Liver (tissue), 8 donors: ENCODE measurements at regions not wholly inside any gene's neighbourhood (a gene's known extent, or its start where the extent isn't known, plus 50 kb on each side); places are given as distances from the start of the nearest gene placed in this dataset.

Experiments
- DNase-seq: peaks from one replicate; pipeline ENCODE4 v3.0.0-alpha.2; 2017; ENCODE audit warnings: low spot score
- H3K27ac ChIP-seq, 2 donors: one replicate each; pipeline ENCODE4 v1.7.0; 2013; ENCODE audit warnings: inconsistent platforms in 2 of 2, low read length in 2 of 2, control low read depth in 1 of 2, low read depth in 1 of 2, mild to moderate bottlenecking in 1 of 2
- H3K27me3 ChIP-seq, 4 donors: one replicate each; pipeline versions ENCODE4 v1.6.1 to v1.7.0; 2013; ENCODE audit warnings: low read length in 3 of 4, inconsistent platforms in 1 of 4, mild to moderate bottlenecking in 1 of 4, moderate library complexity in 1 of 4; ENCODE audit not compliant: control insufficient read depth in 4 of 4, insufficient read depth in 4 of 4
- H3K36me3 ChIP-seq, 4 donors: one replicate each; pipeline versions ENCODE4 v1.6.1 to v1.7.0; 2013; ENCODE audit warnings: low read length in 3 of 4, mild to moderate bottlenecking in 3 of 4, low read depth in 1 of 4, moderate library complexity in 1 of 4; ENCODE audit not compliant: control insufficient read depth in 4 of 4, insufficient read depth in 3 of 4
- H3K4me1 ChIP-seq, 4 donors: one replicate each; pipeline versions ENCODE4 v1.6.1 to v1.7.0; 2013; ENCODE audit warnings: low read length in 3 of 4, mild to moderate bottlenecking in 3 of 4, moderate library complexity in 1 of 4; ENCODE audit not compliant: control insufficient read depth in 4 of 4, insufficient read depth in 4 of 4
- H3K4me3 ChIP-seq, 3 donors: one replicate each; pipeline versions ENCODE4 v1.6.1 to v1.7.0; 2013; ENCODE audit warnings: low read length in 3 of 3, control low read depth in 1 of 3, low read depth in 1 of 3, mild to moderate bottlenecking in 1 of 3
- H3K9ac ChIP-seq, 2 donors: one replicate each; pipeline ENCODE4 v1.7.0; 2013; ENCODE audit warnings: low read length in 2 of 2, mild to moderate bottlenecking in 2 of 2, moderate library complexity in 2 of 2, control low read depth in 1 of 2, low read depth in 1 of 2
- H3K9me3 ChIP-seq, 4 donors: one replicate each; pipeline versions ENCODE4 v1.6.1 to v1.7.0; 2013; ENCODE audit warnings: low read length in 3 of 4; ENCODE audit not compliant: control insufficient read depth in 4 of 4
- ATF3 ChIP-seq: IDR thresholded peaks from 2 replicates; pipeline ENCODE4 v1.6.1; 2016; ENCODE audit warnings: antibody characterized with exemption
- CTCF ChIP-seq: fragments of 150-350 bp; IDR thresholded peaks from 2 replicates; pipeline ENCODE4 v1.5.1; 2017; ENCODE audit warnings: improper control_type of control experiment, low read depth, low read length; ENCODE audit not compliant: missing input control
- EGR1 ChIP-seq, 2 donors: IDR thresholded peaks; 2 replicates each; pipeline ENCODE4 v1.6.1; 2016 to 2018; ENCODE audit warnings: antibody characterized with exemption in 2 of 2, low read depth in 2 of 2
- FOXA1 ChIP-seq: IDR thresholded peaks from 2 replicates; pipeline ENCODE4 v1.6.1; 2016; ENCODE audit warnings: antibody characterized with exemption
- FOXA2 ChIP-seq: IDR thresholded peaks from 2 replicates; pipeline ENCODE4 v1.6.1; 2016; ENCODE audit warnings: antibody characterized with exemption
- GABPA ChIP-seq, 2 donors: IDR thresholded peaks in 1 of 2; conservative IDR thresholded peaks in 1 of 2; 2 replicates each; pipeline ENCODE4 v1.6.1; 2016; ENCODE audit warnings: antibody characterized with exemption in 2 of 2, mild to moderate bottlenecking in 1 of 2, moderate library complexity in 1 of 2
- HNF4A ChIP-seq, 2 donors: conservative IDR thresholded peaks; 2 replicates each; pipeline ENCODE4 v1.6.1; 2016; ENCODE audit warnings: antibody characterized with exemption in 2 of 2, mild to moderate bottlenecking in 2 of 2
- HNF4G ChIP-seq: IDR thresholded peaks from 2 replicates; pipeline ENCODE4 v1.6.1; 2016; ENCODE audit warnings: antibody characterized with exemption
- JUND ChIP-seq, 2 donors: IDR thresholded peaks; 2 replicates each; pipeline ENCODE4 v1.6.1; 2016; ENCODE audit warnings: antibody characterized with exemption in 2 of 2
- MAX ChIP-seq: IDR thresholded peaks from 2 replicates; pipeline ENCODE4 v1.6.1; 2016; ENCODE audit warnings: antibody characterized with exemption
- NR2F2 ChIP-seq: IDR thresholded peaks from 2 replicates; pipeline ENCODE4 v1.6.1; 2016; ENCODE audit warnings: antibody characterized with exemption
- RAD21 ChIP-seq, 2 donors: IDR thresholded peaks; 2 replicates each; pipeline ENCODE4 v1.6.1; 2016; ENCODE audit warnings: antibody characterized with exemption in 2 of 2, mild to moderate bottlenecking in 2 of 2
- REST ChIP-seq: IDR thresholded peaks from 2 replicates; pipeline ENCODE4 v1.6.1; 2016; ENCODE audit warnings: antibody characterized with exemption, mild to moderate bottlenecking
- RXRA ChIP-seq, 2 donors: IDR thresholded peaks; 2 replicates each; pipeline ENCODE4 v1.6.1; 2017 to 2018; ENCODE audit warnings: antibody characterized with exemption in 2 of 2, mild to moderate bottlenecking in 1 of 2
- SP1 ChIP-seq: IDR thresholded peaks from 2 replicates; pipeline ENCODE4 v1.6.1; 2018; ENCODE audit warnings: antibody characterized with exemption, mild to moderate bottlenecking
- TAF1 ChIP-seq: conservative IDR thresholded peaks from 2 replicates; pipeline ENCODE4 v1.6.1; 2016; ENCODE audit warnings: antibody characterized with exemption, mild to moderate bottlenecking
- YY1 ChIP-seq: IDR thresholded peaks from 2 replicates; pipeline ENCODE4 v1.6.1; 2016; ENCODE audit warnings: antibody characterized with exemption, mild to moderate bottlenecking
- ZBTB33 ChIP-seq: IDR thresholded peaks from 2 replicates; pipeline ENCODE4 v1.6.1; 2016; ENCODE audit warnings: antibody characterized with exemption
- WGBS: extraction: QIAGEN DNeasy Blood & Tissue Kit; methylation state at CpG from one replicate; pipeline ENCODE4 v1.1.7; 2013; 5-methylcytosine and 5-hydroxymethylcytosine counted together
- donor health status: healthy.
- donor health status: healthy.
- donor health status: healthy.
- donor health status: healthy.
- donor health status: healthy.

- Histone ChIP-seq H3K9ac (peak overlapping the region in 1 of 2 donors; percentile 45), H3K27ac (peak overlapping the region; percentile 85 to 86), H3K4me3 (no peak overlapping the region), H3K9me3 (no peaks in the 10 kb centered on the region), H3K4me1 (peaks cover 6 to 29% (median 14%) of the 10 kb centered on the region in 4 donors), H3K27me3 (no peaks in the 10 kb centered on the region), H3K36me3 (no peaks in the 10 kb centered on the region)
- 55% methylated on average over 24 of the region's 24 CpGs for WGBS
- no peak for DNase-seq
- TF ChIP-seq RXRA (IDR thresholded peaks at IDR 0.05) (peak; percentile 97 to 99), CTCF (no peak), REST (peak; percentile 73), ATF3 (no peak), JUND (IDR thresholded peaks at IDR 0.05) (peak; percentile 89 to 91), HNF4G (peak; percentile 76), MAX (peak; percentile 96), GABPA (IDR thresholded peaks at IDR 0.05 in 1 of 2, conservative IDR thresholded peaks at IDR 0.05 in 1 of 2) (peak in 1 of 2 donors; percentile 28), YY1 (peak; percentile 76), RAD21 (IDR thresholded peaks at IDR 0.05) (peak; percentile 62 to 73), ZBTB33 (peak; percentile 74), EGR1 (IDR thresholded peaks at IDR 0.05; ENCODE audit: low read depth in 2 of 2) (peak in 1 of 2 donors; percentile 50), HNF4A (conservative IDR thresholded peaks at IDR 0.05) (peak; percentile 85 to 89), TAF1 (no peak), FOXA2 (peak; percentile 58), FOXA1 (peak; percentile 69), SP1 (peak; percentile 99), NR2F2 (peak; percentile 99)
Observed at GRCh38 chr1:221563476-221563921, 178.4 kb downstream of the DUSP10 start.
